Stomach (tissue), 4 donors: ENCODE measurements at regions not wholly inside any gene's neighbourhood (a gene's known extent, or its start where the extent isn't known, plus 50 kb on each side); places are given as distances from the start of the nearest gene placed in this dataset.

Experiments used
- POLR2A ChIP-seq, 4 donors: fragments of 450-650 bp; IDR thresholded peaks; one replicate each; pipeline ENCODE4 v1.6.1; 2016; ENCODE audit warnings: antibody characterized with exemption in 4 of 4, control low read depth in 2 of 4, mild to moderate bottlenecking in 1 of 4, moderate library complexity in 1 of 4
- POLR2AphosphoS5 ChIP-seq, 3 donors: sonication (generic); formaldehyde crosslinking; IDR thresholded peaks; one replicate each; pipeline ENCODE4 v1.6.1; 2016; ENCODE audit warnings: antibody characterized with exemption in 3 of 3
- TF ChIP-seq, protein P1 (sequence below), 7 experiments: fragments of 450-650 bp in 4 of 7; fragments of 200-600 bp in 3 of 7; sonication (generic) in 3 of 7; IDR thresholded peaks; one replicate each; pipeline ENCODE4 v1.5.1; 2016 to 2019; ENCODE audit warnings: antibody characterized with exemption in 7 of 7, control low read depth in 2 of 7, mild to moderate bottlenecking in 1 of 7

DNA sequence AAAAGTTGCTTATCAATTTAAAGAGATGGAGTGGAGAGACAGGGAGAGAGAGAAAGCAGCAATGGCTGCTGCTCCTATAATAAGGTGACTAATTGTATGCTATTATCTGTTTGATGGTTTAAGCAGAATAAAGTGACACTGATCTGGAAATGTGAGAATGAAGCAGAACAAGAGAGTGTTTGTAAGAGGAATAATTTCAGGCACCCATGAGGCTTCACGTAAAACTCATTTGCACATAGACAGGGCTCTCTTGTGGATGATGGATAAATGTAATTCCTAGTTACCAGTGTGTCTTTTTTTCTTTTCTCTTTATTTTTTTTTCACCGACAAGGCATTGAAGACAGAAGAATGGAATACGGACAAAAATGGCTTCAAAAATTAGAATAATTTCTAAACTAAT, 228.8 kb upstream of the TYRP1 start:
- TF ChIP-seq POLR2A (IDR thresholded peaks at IDR 0.05) (no peak), POLR2AphosphoS5 (IDR thresholded peaks at IDR 0.05) (no peak)
- TF ChIP-seq, protein P1, sequence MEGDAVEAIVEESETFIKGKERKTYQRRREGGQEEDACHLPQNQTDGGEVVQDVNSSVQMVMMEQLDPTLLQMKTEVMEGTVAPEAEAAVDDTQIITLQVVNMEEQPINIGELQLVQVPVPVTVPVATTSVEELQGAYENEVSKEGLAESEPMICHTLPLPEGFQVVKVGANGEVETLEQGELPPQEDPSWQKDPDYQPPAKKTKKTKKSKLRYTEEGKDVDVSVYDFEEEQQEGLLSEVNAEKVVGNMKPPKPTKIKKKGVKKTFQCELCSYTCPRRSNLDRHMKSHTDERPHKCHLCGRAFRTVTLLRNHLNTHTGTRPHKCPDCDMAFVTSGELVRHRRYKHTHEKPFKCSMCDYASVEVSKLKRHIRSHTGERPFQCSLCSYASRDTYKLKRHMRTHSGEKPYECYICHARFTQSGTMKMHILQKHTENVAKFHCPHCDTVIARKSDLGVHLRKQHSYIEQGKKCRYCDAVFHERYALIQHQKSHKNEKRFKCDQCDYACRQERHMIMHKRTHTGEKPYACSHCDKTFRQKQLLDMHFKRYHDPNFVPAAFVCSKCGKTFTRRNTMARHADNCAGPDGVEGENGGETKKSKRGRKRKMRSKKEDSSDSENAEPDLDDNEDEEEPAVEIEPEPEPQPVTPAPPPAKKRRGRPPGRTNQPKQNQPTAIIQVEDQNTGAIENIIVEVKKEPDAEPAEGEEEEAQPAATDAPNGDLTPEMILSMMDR (IDR thresholded peaks at IDR 0.05), result no peak
